K562 (cell line): ENCODE measurements at regions not wholly inside any gene's neighbourhood (a gene's known extent, or its start where the extent isn't known, plus 50 kb on each side); places are given as distances from the start of the nearest gene placed in this dataset.
A peak's percentile ranks its signal among the peaks of the same experiment; 100 is the strongest.

Source experiments
- ATAC-seq: fragments of 200-7000 bp; cut with Tn5 transposase; 3 replicates; pipeline ENCODE4 v1.9.1; 2020; ENCODE audit warnings: moderate library complexity
- BruUV-seq: library from RNA; stranded (reverse); fragments of 400-500 nt; replicated peaks from 2 replicates; lab custom pipeline; 2021; lab: Mats Ljungman, UMichigan
- CTCF ChIA-PET: fragments of 300-600 bp; formaldehyde crosslinking; extraction: SDS; loops from one replicate; lab custom pipeline; 2021; ENCODE audit warnings: low intra/inter-chr PET ratio; lab: Yijun Ruan, JAX
- POLR2A ChIA-PET: fragments of 300-600, 350-650 bp; sonication (Branson Sonifier 250); formaldehyde crosslinking; extraction: SDS; loops from one replicate; lab custom pipeline; 2021; ENCODE audit warnings: antibody characterized with exemption, inconsistent platforms; lab: Yijun Ruan, JAX
- DNase-seq, 4 experiments: peaks; one replicate each; pipeline versions ENCODE4 v3.0.0 to v3.0.0-alpha.2; 2011 to 2018; ENCODE audit warnings: low spot score in 3 of 4, mixed read lengths in 3 of 4; ENCODE audit errors: extremely low read depth in 1 of 4
- FAIRE-seq: peaks from 2 replicates; lab custom pipeline; 2011; peaks lifted over from hg19 to GRCh38; lab: Jason Lieb, UNC
- H2AFZ ChIP-seq: 2 replicates; pipeline ENCODE4 v1.6.0; 2011; ENCODE audit warnings: low read depth, low read length, control low read depth, inconsistent platforms
- H3K27ac ChIP-seq: fragments of 200-600 bp; 3 replicates; pipeline ENCODE4 v1.8.0; 2011; ENCODE audit warnings: low read depth, mild to moderate bottlenecking, control low read depth, inconsistent platforms, low read length, moderate library complexity, mixed read lengths; ENCODE audit errors: extremely low read depth
- H3K27me3 ChIP-seq, 2 experiments: fragments of 300-600 bp in 1 of 2; 2 replicates in 1 of 2; 3 replicates in 1 of 2; pipeline versions ENCODE4 v1.6.0 to v1.8.0; 2011; ENCODE audit warnings: inconsistent platforms in 2 of 2, low read length in 2 of 2, mild to moderate bottlenecking in 1 of 2, mixed read lengths in 1 of 2, moderate library complexity in 1 of 2; ENCODE audit not compliant: control insufficient read depth in 2 of 2, insufficient read depth in 2 of 2
- H3K36me3 ChIP-seq: fragments of 300-600 bp; 3 replicates; pipeline ENCODE4 v1.8.0; 2011; ENCODE audit warnings: mild to moderate bottlenecking, low read length, inconsistent platforms; ENCODE audit not compliant: control insufficient read depth, insufficient read depth
- H3K4me1 ChIP-seq, 2 experiments: fragments of 200-600 bp in 1 of 2; replicated peaks in 1 of 2; 2 replicates in 1 of 2; 3 replicates in 1 of 2; pipeline versions ENCODE4 v1.5.1 to v1.8.0; 2011; ENCODE audit warnings: inconsistent platforms in 2 of 2, low read length in 2 of 2, mild to moderate bottlenecking in 1 of 2, mixed read lengths in 1 of 2, moderate library complexity in 1 of 2; ENCODE audit not compliant: control insufficient read depth in 2 of 2, insufficient read depth in 2 of 2
- H3K4me2 ChIP-seq: 2 replicates; pipeline ENCODE4 v1.6.1; 2011; ENCODE audit warnings: low read length, control low read depth, inconsistent platforms, mixed read lengths; ENCODE audit not compliant: insufficient read depth
- H3K4me3 ChIP-seq: fragments of 200-600 bp; sonication (generic), shearing (Covaris generic); 2 replicates; pipeline ENCODE4 v1.5.1; 2016; ENCODE audit warnings: control low read depth, inconsistent platforms
- H3K79me2 ChIP-seq: fragments of 200-600 bp; 3 replicates; pipeline ENCODE4 v1.8.0; 2011; ENCODE audit warnings: low read length, inconsistent platforms; ENCODE audit not compliant: control insufficient read depth, insufficient read depth
- H3K9ac ChIP-seq, 2 experiments: 2 replicates each; pipeline versions ENCODE4 v1.6.0 to v1.6.1; 2011; ENCODE audit warnings: low read depth in 2 of 2, low read length in 2 of 2, control low read depth in 1 of 2, inconsistent platforms in 1 of 2, mild to moderate bottlenecking in 1 of 2, mixed read lengths in 1 of 2; ENCODE audit not compliant: insufficient read depth in 1 of 2
- H3K9me1 ChIP-seq: one replicate; pipeline ENCODE4 v1.6.0; 2011; ENCODE audit warnings: inconsistent platforms, mild to moderate bottlenecking, low read length, moderate library complexity; ENCODE audit not compliant: control insufficient read depth, insufficient read depth
- H3K9me3 ChIP-seq: replicated peaks from 2 replicates; pipeline ENCODE4 v1.5.1; 2011; ENCODE audit warnings: low read depth, low read length, inconsistent platforms; ENCODE audit not compliant: control insufficient read depth, insufficient read depth
- H4K20me1 ChIP-seq: replicated peaks from 2 replicates; pipeline ENCODE4 v1.6.1; 2011; ENCODE audit warnings: low read length, inconsistent platforms, mixed read lengths; ENCODE audit not compliant: control insufficient read depth, insufficient read depth
- CAMTA2 ChIP-seq: fragments of 250-450 bp; sonication (Bioruptor Pico); conservative IDR thresholded peaks from 2 replicates; pipeline ENCODE4 v1.5.1; 2022
- PHF20 ChIP-seq: fragments of 450-650 bp; IDR thresholded peaks from 2 replicates; pipeline ENCODE4 v1.6.1; 2018; ENCODE audit not compliant: partially characterized antibody
- SNAPC5 ChIP-seq: fragments of 250-450 bp; sonication (Bioruptor Pico); IDR thresholded peaks from 2 replicates; pipeline ENCODE4 v1.8.0; 2021; ENCODE audit warnings: moderate library complexity, mild to moderate bottlenecking, inconsistent platforms
- SP1 ChIP-seq: sonication (generic); formaldehyde crosslinking; IDR thresholded peaks from 2 replicates; pipeline ENCODE4 v1.8.1; 2022; ENCODE audit warnings: mild to moderate bottlenecking, missing genetic modification reagents
- ZNF23 ChIP-seq: fragments of 250-450 bp; sonication (Bioruptor Pico); IDR thresholded peaks from 2 replicates; pipeline ENCODE4 v1.4.0; 2020; ENCODE audit warnings: mild to moderate bottlenecking
- ZNF263 ChIP-seq: sonication (generic); formaldehyde crosslinking; IDR thresholded peaks from 2 replicates; pipeline ENCODE4 v1.8.0; 2022; ENCODE audit warnings: mild to moderate bottlenecking, missing genetic modification reagents, borderline replicate concordance
- ZNF384 ChIP-seq: IDR thresholded peaks from 2 replicates; pipeline ENCODE4 v1.6.1; 2012; ENCODE audit warnings: low read depth, low read length, improper control_type of control experiment
- WGBS: fragments of 100-300 bp; shearing (Covaris generic); methylation state at CpG from one replicate; pipeline ENCODE4 v1.1.6; 2016; ENCODE audit warnings: low coverage, mixed read lengths; ENCODE audit not compliant: insufficient coverage; ENCODE audit errors: missing lambda C conversion rate; 5-methylcytosine and 5-hydroxymethylcytosine counted together
- in situ Hi-C: fragments of 300-500 bp; cut with MboI; formaldehyde crosslinking; loops from 4 replicates; pipeline ENCODE4 v1.15.0; 2018; ENCODE audit warnings: inconsistent platforms, mixed read lengths
- intact Hi-C: fragments of 100-400 bp; cut with micrococcal nuclease; formaldehyde crosslinking; loops from 2 replicates; pipeline ENCODE4 v1.14.2; 2022
- TF ChIP-seq, protein P1 (sequence below): IDR thresholded peaks from 2 replicates; pipeline ENCODE4 v1.6.1; 2016; ENCODE audit warnings: missing genetic modification characterization, missing compliant biosample characterization

- no TSS peak for BruUV-seq
- CTCF ChIA-PET = no interaction called here
- intact Hi-C loops = no loop called here
- POLR2A ChIA-PET = no interaction called here
- 0% methylated on average over 1 of the region's 1 CpG for WGBS
- Histone ChIP-seq H3K4me3 (no peak overlapping the region), H3K9me1 (no peaks in the 10 kb centered on the region), H3K36me3 (no peaks in the 10 kb centered on the region), H3K27me3 (peaks cover 0 to 6% of the 10 kb centered on the region in 2 experiments; a peak in 4 of 5 replicates), H3K4me1 (no peaks in the 10 kb centered on the region), H2AFZ (no peak overlapping the region), H3K79me2 (no peaks in the 10 kb centered on the region), H4K20me1 (no peaks in the 10 kb centered on the region), H3K9me3 (no peaks in the 10 kb centered on the region), H3K4me2 (no peak overlapping the region), H3K9ac (no peak overlapping the region), H3K27ac (no peak overlapping the region)
- no peak for DNase-seq
- TF ChIP-seq PHF20 (no peak), SNAPC5 (CRISPR knock-in tag) (no peak), ZNF384 (no peak), ZNF23 (CRISPR knock-in tag) (no peak), SP1 (CRISPR knock-in tag) (no peak), CAMTA2 (CRISPR knock-in tag) (no peak), ZNF263 (peak; percentile 88)
- TF ChIP-seq, protein P1, sequence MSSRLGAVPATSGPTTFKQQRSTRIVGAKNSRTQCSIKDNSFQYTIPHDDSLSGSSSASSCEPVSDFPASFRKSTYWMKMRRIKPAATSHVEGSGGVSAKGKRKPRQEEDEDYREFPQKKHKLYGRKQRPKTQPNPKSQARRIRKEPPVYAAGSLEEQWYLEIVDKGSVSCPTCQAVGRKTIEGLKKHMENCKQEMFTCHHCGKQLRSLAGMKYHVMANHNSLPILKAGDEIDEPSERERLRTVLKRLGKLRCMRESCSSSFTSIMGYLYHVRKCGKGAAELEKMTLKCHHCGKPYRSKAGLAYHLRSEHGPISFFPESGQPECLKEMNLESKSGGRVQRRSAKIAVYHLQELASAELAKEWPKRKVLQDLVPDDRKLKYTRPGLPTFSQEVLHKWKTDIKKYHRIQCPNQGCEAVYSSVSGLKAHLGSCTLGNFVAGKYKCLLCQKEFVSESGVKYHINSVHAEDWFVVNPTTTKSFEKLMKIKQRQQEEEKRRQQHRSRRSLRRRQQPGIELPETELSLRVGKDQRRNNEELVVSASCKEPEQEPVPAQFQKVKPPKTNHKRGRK (tag) = peak; percentile 89
- no peak for ATAC-seq
- in situ Hi-C loops = no loop called here
- FAIRE-seq = no peak
Measured at GRCh38 chr3:156035158-156035557, 85.2 kb upstream of the KCNAB1 start.
